IMR-90 (cell line): ENCODE measurements at regions not wholly inside any gene's neighbourhood (a gene's known extent, or its start where the extent isn't known, plus 50 kb on each side); places are given as distances from the start of the nearest gene placed in this dataset.

ENCODE experiments used
- ATAC-seq: fragments of 200-7000 bp; cut with Tn5 transposase; 2 replicates; pipeline ENCODE4 v1.9.1; 2020; ENCODE audit warnings: low read depth, mild to moderate bottlenecking, moderate library complexity
- BruUV-seq: library from RNA; stranded (reverse); fragments of 400-500 nt; replicated peaks from 2 replicates; lab custom pipeline; 2021; lab: Mats Ljungman, UMichigan
- CTCF ChIA-PET: fragments of 300-600 bp; formaldehyde crosslinking; extraction: SDS; loops from one replicate; lab custom pipeline; 2021; ENCODE audit warnings: antibody characterized with exemption; lab: Yijun Ruan, JAX
- POLR2A ChIA-PET: fragments of 300-600 bp; sonication (Branson Sonifier 250); formaldehyde crosslinking; loops from one replicate; lab custom pipeline; 2022; ENCODE audit warnings: antibody characterized with exemption; ENCODE audit not compliant: unreplicated experiment; lab: Charles Lee
- DNase-seq: peaks from one replicate; pipeline ENCODE4 v3.0.0; 2013
- H2AFZ ChIP-seq: replicated peaks from 2 replicates; pipeline ENCODE3; 2013; ENCODE audit warnings: low read length, mild to moderate bottlenecking; ENCODE audit not compliant: poor library complexity
- H2AK5ac ChIP-seq: 2 replicates; pipeline ENCODE4 v1.6.1; 2013; ENCODE audit warnings: low read depth, low read length, inconsistent platforms
- H2AK9ac ChIP-seq: replicated peaks from 2 replicates; pipeline ENCODE3; 2013; ENCODE audit warnings: mild to moderate bottlenecking, low read depth, low read length, moderate library complexity; ENCODE audit not compliant: poor library complexity
- H2BK120ac ChIP-seq: 2 replicates; pipeline ENCODE4 v1.6.1; 2013; ENCODE audit warnings: low read depth, low read length, inconsistent platforms
- H2BK15ac ChIP-seq: 3 replicates; pipeline ENCODE4 v1.6.1; 2013; ENCODE audit warnings: low read depth, low read length, inconsistent platforms
- H2BK20ac ChIP-seq: 2 replicates; pipeline ENCODE4 v1.6.1; 2013; ENCODE audit warnings: low read depth, mild to moderate bottlenecking, inconsistent platforms, low read length, moderate library complexity
- H2BK5ac ChIP-seq: 2 replicates; pipeline ENCODE4 v1.6.1; 2013; ENCODE audit warnings: mild to moderate bottlenecking, low read depth, low read length, inconsistent platforms; ENCODE audit not compliant: poor library complexity, severe bottlenecking
- H3K14ac ChIP-seq: replicated peaks from 2 replicates; pipeline ENCODE4 v1.6.1; 2013; ENCODE audit warnings: low read depth, low read length, inconsistent platforms
- H3K18ac ChIP-seq: 2 replicates; pipeline ENCODE4 v1.6.1; 2013; ENCODE audit warnings: low read depth, low read length, control low read depth
- H3K23ac ChIP-seq: 2 replicates; pipeline ENCODE4 v1.6.1; 2013; ENCODE audit warnings: low read depth, low read length, inconsistent platforms
- H3K27ac ChIP-seq: 2 replicates; pipeline ENCODE4 v1.5.1; 2013; ENCODE audit warnings: mild to moderate bottlenecking, control low read depth, low read length; ENCODE audit not compliant: insufficient read depth
- H3K27me3 ChIP-seq: 2 replicates; pipeline ENCODE4 v1.6.1; 2013; ENCODE audit warnings: low read length; ENCODE audit not compliant: control insufficient read depth, insufficient read depth
- H3K36me3 ChIP-seq: 2 replicates; pipeline ENCODE4 v1.6.1; 2013; ENCODE audit warnings: low read length, mixed read lengths; ENCODE audit not compliant: control insufficient read depth, insufficient read depth
- H3K4ac ChIP-seq: 2 replicates; pipeline ENCODE4 v1.6.1; 2013; ENCODE audit warnings: low read depth, low read length, inconsistent platforms
- H3K4me1 ChIP-seq: 2 replicates; pipeline ENCODE4 v1.6.1; 2013; ENCODE audit warnings: low read length, mixed read lengths; ENCODE audit not compliant: control insufficient read depth, insufficient read depth
- H3K4me2 ChIP-seq: 2 replicates; pipeline ENCODE4 v1.6.1; 2013; ENCODE audit warnings: low read depth, mild to moderate bottlenecking, control low read depth, low read length, moderate library complexity
- H3K4me3 ChIP-seq: 2 replicates; pipeline ENCODE4 v1.5.1; 2013; ENCODE audit warnings: low read depth, mild to moderate bottlenecking, control low read depth, low read length, moderate library complexity; ENCODE audit not compliant: insufficient read depth
- H3K56ac ChIP-seq: 2 replicates; pipeline ENCODE4 v1.6.1; 2013; ENCODE audit warnings: low read length, inconsistent platforms; ENCODE audit not compliant: insufficient read depth; ENCODE audit errors: extremely low read depth
- H3K79me1 ChIP-seq, 2 experiments: 2 replicates each; pipeline ENCODE4 v1.6.1; 2013; ENCODE audit warnings: low read length in 2 of 2, inconsistent platforms in 1 of 2, low read depth in 1 of 2
- H3K9ac ChIP-seq: 2 replicates; pipeline ENCODE4 v1.6.1; 2013; ENCODE audit warnings: low read depth, low read length, control low read depth
- H3K9me1 ChIP-seq: 2 replicates; pipeline ENCODE4 v1.6.1; 2013; ENCODE audit warnings: low read length, inconsistent platforms; ENCODE audit not compliant: insufficient read depth
- H3K9me3 ChIP-seq: 2 replicates; pipeline ENCODE4 v1.6.1; 2013; ENCODE audit warnings: low read length; ENCODE audit not compliant: control insufficient read depth, insufficient read depth
- H4K20me1 ChIP-seq: 2 replicates; pipeline ENCODE4 v1.6.1; 2013; ENCODE audit warnings: low read length, inconsistent platforms; ENCODE audit not compliant: insufficient read depth
- H4K5ac ChIP-seq: 2 replicates; pipeline ENCODE4 v1.6.1; 2013; ENCODE audit warnings: mild to moderate bottlenecking, low read depth, low read length, control low read depth
- H4K8ac ChIP-seq, 2 experiments: 2 replicates each; pipeline ENCODE4 v1.6.1; 2013; ENCODE audit warnings: low read depth in 2 of 2, low read length in 2 of 2, control low read depth in 1 of 2, inconsistent platforms in 1 of 2
- H4K91ac ChIP-seq: 2 replicates; pipeline ENCODE4 v1.6.1; 2013; ENCODE audit warnings: low read depth, low read length, inconsistent platforms; ENCODE audit not compliant: insufficient read depth
- CTCF ChIP-seq: conservative IDR thresholded peaks from 2 replicates; pipeline ENCODE4 v1.5.1; 2012; ENCODE audit warnings: mild to moderate bottlenecking, low read depth, low read length, improper control_type of control experiment
- MAZ ChIP-seq: IDR thresholded peaks from 2 replicates; pipeline ENCODE4 v1.6.1; 2012; ENCODE audit warnings: low read depth, mild to moderate bottlenecking, low read length, improper control_type of control experiment, moderate library complexity, borderline replicate concordance
- NFE2L2 ChIP-seq: fragments of 150-350 bp; IDR thresholded peaks from 2 replicates; pipeline ENCODE4 v1.6.1; 2016; ENCODE audit warnings: low read depth, mild to moderate bottlenecking, low read length
- POLR2A ChIP-seq: IDR thresholded peaks from 2 replicates; pipeline ENCODE4 v1.6.1; 2012; ENCODE audit warnings: mild to moderate bottlenecking, low read depth, low read length
- RCOR1 ChIP-seq: IDR thresholded peaks from 2 replicates; pipeline ENCODE4 v1.6.1; 2012; ENCODE audit warnings: mild to moderate bottlenecking, low read length, improper control_type of control experiment; ENCODE audit not compliant: insufficient replicate concordance
- RFX5 ChIP-seq: IDR thresholded peaks from 2 replicates; pipeline ENCODE4 v1.8.0; 2012; ENCODE audit warnings: low read depth, mild to moderate bottlenecking, low read length, moderate library complexity
- SMC3 ChIP-seq: fragments of 150-350 bp; IDR thresholded peaks from 2 replicates; pipeline ENCODE4 v1.6.1; 2016; ENCODE audit warnings: low read depth, mild to moderate bottlenecking, antibody characterized with exemption, low read length, moderate library complexity
- WGBS, 2 experiments: methylation state at CpG; one replicate each; pipeline versions ENCODE4 v1.1.5 to v1.1.7; 2013; ENCODE audit warnings: missing lambda C conversion rate in 2 of 2; ENCODE audit not compliant: insufficient read length in 1 of 2; ENCODE audit errors: extremely low coverage in 2 of 2; 5-methylcytosine and 5-hydroxymethylcytosine counted together
- dilution Hi-C: fragments of 300-500 bp; cut with HindIII; formaldehyde crosslinking; loops from one replicate; pipeline ENCODE4 v1.14.3; 2018; ENCODE audit warnings: low sequenced_read_pairs; ENCODE audit not compliant: unreplicated experiment
- in situ Hi-C: fragments of 300-500 bp; cut with MboI; formaldehyde crosslinking; loops from 3 replicates; pipeline ENCODE4 v1.14.3; 2019; ENCODE audit warnings: low sequenced_read_pairs, inconsistent platforms, mixed read lengths
- intact Hi-C: fragments of 100-400 bp; cut with micrococcal nuclease; formaldehyde crosslinking; loops from 2 replicates; pipeline ENCODE4 v1.10.0; 2022
- TF ChIP-seq, protein P1 (sequence below): fragments of 150-350 bp; IDR thresholded peaks from 2 replicates; pipeline ENCODE4 v1.6.1; 2016; ENCODE audit warnings: low read depth, mild to moderate bottlenecking, low read length, moderate library complexity, borderline replicate concordance

DNA sequence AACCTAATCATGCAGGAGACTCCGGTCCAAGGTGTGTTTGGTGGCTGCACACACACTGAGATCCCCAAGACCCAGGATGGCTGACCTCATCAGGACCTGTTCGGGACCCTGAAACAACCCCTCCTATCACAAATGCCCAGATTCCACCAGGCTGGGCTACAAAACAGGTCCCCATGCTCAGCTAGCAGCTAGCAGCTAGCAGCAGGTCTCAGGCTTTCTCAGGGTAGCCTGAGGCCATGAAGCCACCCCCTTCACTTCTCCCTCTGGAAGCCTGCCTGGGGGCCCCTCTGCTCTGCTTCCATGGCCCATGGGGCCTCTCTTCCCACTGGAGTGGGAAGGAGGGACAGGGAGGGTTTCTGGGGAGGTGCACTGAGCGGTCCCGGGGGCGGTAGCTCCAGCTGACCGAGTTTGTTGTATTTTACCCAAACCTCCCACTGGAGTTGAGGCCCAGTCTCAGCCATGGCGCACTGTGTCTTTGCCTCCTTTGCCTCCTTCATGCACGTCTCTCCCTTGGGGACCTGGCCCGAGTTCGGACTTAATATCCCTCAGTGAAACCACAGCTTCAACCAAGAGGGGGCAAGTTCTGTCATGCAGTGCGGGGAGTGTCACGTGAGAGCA lies 95.1 kb upstream of the GPR26 start:
- H3K56ac ChIP-seq: no peak overlapping the region
- H2BK15ac ChIP-seq: no peak overlapping the region
- ATAC-seq (no peak), DNase-seq (no peak)
- CTCF ChIA-PET: no interaction called here
- H3K18ac ChIP-seq: no peak overlapping the region
- no peaks in the 10 kb centered on the region for H3K36me3 ChIP-seq
- H2AK9ac ChIP-seq: no peak overlapping the region
- H3K14ac ChIP-seq: no peak overlapping the region
- H4K8ac ChIP-seq: no peak overlapping the region
- H3K9me3 ChIP-seq: peaks cover 18% of the 10 kb centered on the region
- H3K9me1 ChIP-seq: no peaks in the 10 kb centered on the region
- H4K91ac ChIP-seq: no peak overlapping the region
- dilution Hi-C loops (no loop called here), in situ Hi-C loops (loop anchor here (25.0 kb wide), 1 partner anchor 909 kb away; a partner anchor contains a TSS), intact Hi-C loops (no loop called here)
- no peak overlapping the region for H2BK120ac ChIP-seq
- 80% methylated on average over 1 of the region's 12 CpGs; no CpG with 5 or more reads in 1 of the 2 experiments for WGBS, 2 experiments
- no peak overlapping the region for H3K23ac ChIP-seq
- no peak overlapping the region for H2BK5ac ChIP-seq
- no peak overlapping the region for H3K9ac ChIP-seq
- no peak overlapping the region for H3K27ac ChIP-seq
- no peak overlapping the region for H2AFZ ChIP-seq
- TF ChIP-seq, protein P1, sequence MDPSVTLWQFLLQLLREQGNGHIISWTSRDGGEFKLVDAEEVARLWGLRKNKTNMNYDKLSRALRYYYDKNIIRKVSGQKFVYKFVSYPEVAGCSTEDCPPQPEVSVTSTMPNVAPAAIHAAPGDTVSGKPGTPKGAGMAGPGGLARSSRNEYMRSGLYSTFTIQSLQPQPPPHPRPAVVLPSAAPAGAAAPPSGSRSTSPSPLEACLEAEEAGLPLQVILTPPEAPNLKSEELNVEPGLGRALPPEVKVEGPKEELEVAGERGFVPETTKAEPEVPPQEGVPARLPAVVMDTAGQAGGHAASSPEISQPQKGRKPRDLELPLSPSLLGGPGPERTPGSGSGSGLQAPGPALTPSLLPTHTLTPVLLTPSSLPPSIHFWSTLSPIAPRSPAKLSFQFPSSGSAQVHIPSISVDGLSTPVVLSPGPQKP: no peak
- no peak for TF ChIP-seq POLR2A
- no peak for TF ChIP-seq RFX5
- no peak for TF ChIP-seq CTCF
- TF ChIP-seq RCOR1: no peak
- no peak for TF ChIP-seq MAZ
- no peak for TF ChIP-seq SMC3
- TF ChIP-seq NFE2L2: no peak
- H2AK5ac ChIP-seq: no peak overlapping the region
- no peaks in the 10 kb centered on the region for H3K27me3 ChIP-seq
- POLR2A ChIA-PET: no interaction called here
- no peak overlapping the region for H3K4ac ChIP-seq
- no peaks in the 10 kb centered on the region for H3K79me1 ChIP-seq
- H4K20me1 ChIP-seq: no peaks in the 10 kb centered on the region
- no peak overlapping the region for H2BK20ac ChIP-seq
- H3K4me2 ChIP-seq: no peak overlapping the region
- H3K4me3 ChIP-seq: no peak overlapping the region
- no peak overlapping the region for H4K5ac ChIP-seq
- BruUV-seq: no TSS peak
- H3K4me1 ChIP-seq: no peaks in the 10 kb centered on the region
